ENCODE measurements at regions not wholly inside any gene's neighbourhood (a gene's known extent, or its start where the extent isn't known, plus 50 kb on each side); places are given as distances from the start of the nearest gene placed in this dataset.

DNA sequence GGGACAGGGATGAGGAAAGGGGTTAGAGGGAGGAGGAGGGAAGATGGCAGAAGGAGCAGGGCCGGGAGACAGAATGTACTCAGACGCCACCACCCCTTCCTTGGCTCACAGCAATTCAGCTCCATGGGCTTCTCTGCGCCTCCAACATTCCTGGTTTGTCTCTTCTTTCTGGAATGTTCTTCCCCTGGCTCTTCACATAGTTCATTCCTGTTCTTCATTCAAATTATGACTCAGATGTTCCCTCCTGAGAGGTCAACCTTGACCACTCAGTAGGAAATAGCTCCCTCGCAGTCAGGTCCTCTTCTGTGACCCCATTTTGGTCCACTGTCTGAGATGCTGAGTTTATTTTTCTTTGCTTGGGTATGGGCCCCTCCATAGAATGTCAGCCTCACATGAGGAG lies 203.2 kb downstream of the C1orf94 start:
- TF ChIP-seq, protein P1, sequence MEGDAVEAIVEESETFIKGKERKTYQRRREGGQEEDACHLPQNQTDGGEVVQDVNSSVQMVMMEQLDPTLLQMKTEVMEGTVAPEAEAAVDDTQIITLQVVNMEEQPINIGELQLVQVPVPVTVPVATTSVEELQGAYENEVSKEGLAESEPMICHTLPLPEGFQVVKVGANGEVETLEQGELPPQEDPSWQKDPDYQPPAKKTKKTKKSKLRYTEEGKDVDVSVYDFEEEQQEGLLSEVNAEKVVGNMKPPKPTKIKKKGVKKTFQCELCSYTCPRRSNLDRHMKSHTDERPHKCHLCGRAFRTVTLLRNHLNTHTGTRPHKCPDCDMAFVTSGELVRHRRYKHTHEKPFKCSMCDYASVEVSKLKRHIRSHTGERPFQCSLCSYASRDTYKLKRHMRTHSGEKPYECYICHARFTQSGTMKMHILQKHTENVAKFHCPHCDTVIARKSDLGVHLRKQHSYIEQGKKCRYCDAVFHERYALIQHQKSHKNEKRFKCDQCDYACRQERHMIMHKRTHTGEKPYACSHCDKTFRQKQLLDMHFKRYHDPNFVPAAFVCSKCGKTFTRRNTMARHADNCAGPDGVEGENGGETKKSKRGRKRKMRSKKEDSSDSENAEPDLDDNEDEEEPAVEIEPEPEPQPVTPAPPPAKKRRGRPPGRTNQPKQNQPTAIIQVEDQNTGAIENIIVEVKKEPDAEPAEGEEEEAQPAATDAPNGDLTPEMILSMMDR (IDR thresholded peaks at IDR 0.05): no peak
- no peak for TF ChIP-seq POLR2A (IDR thresholded peaks at IDR 0.05)

Measured in thyroid gland (tissue), 4 donors.